Kidney tubule cell (primary cell): ENCODE measurements at regions not wholly inside any gene's neighbourhood (a gene's known extent, or its start where the extent isn't known, plus 50 kb on each side); places are given as distances from the start of the nearest gene placed in this dataset.

ENCODE experiments used
- DNase-seq: peaks from one replicate; pipeline ENCODE4 v3.0.0-alpha.2; 2018; ENCODE audit warnings: low spot score

DNA sequence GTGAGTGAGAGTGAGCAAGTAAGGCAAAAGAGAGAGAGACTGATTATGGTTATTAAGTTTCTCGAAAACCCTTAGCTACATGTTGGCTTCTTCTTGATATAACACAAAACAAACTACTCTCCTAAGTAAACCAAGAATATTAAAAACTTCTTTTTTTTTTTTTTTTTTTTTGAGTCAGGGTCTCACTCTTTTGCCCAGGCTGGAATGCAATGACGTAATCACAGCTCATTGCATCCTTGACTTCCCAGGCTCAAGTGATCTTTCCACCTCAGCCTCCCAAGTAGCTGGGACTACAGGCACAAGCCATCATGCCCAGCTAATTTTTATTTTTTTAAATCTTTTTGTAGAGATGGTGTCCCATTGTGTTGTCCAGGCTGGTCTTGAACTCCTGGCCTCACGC, 102.2 kb upstream of the IL6 start:
- DNase-seq = no peak

DNA sequence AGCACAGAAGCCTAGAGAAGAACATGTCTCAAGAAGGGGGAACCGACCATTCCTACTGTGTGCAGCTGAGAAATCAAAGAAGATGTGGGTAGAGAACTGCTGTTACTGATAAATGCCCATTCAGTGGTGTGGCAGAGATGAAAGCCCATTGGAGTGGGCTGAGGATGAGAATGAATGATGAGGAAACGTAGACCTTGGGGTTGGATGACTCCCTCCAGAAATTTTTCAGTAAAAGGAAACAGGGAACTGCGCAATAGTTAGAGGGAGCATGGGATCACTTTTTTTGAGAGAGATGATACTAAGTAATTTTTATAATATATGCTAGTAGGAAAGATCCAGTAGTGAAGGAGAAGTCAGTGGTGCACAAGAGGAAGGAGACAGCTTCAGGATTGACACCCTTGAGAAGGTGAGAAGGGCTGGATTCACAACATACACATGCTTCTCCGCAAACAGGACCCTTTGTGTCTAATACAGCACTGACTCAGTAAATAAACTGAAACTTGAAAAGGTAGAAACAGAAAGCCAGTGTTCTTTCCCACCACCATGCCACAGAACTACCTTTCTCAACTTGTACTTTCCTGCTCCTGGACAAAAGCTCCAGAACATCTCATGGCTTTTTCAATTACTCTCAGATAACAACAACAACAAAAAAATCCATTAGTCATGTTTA, 104.7 kb upstream of the IL6 start:
- no peak for DNase-seq

DNA sequence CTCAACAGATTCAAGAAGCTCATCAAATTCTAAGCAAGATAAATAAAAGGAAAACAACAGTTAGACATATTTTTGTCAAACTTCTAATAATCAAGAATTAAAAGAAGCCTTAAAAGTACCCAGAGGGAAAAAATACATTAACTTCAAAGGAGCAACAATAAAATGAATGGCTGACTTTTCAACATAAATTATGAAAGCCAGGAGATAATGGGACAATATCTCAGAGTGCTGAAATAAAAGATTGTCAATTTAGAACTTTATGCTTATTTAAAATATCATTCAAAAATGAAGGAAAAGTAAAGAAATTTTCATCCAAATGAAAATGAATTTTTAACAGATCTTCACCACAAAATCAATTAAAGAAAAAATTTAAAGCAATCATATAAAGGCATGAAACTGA, 108.5 kb upstream of the IL6 start:
- no peak for DNase-seq

DNA sequence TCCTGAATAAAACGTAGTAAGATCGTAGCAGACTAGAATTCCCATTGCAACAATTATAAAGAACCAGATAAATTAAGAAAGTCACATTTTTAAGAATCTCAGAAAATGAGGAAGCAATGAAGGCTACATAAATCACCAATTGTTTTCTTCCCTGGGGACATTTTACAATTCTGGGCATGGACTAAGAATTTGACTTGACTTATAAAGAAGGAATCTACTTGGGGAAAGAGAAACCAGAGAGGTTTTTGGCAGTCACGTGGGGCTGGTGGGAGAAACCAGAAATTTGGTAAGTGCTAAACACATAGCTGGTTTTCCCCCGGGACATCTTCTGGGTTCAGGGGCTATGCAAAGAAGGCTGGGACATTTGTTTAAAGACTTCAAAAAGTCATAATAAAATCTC, 109.8 kb upstream of the IL6 start:
- no peak for DNase-seq

DNA sequence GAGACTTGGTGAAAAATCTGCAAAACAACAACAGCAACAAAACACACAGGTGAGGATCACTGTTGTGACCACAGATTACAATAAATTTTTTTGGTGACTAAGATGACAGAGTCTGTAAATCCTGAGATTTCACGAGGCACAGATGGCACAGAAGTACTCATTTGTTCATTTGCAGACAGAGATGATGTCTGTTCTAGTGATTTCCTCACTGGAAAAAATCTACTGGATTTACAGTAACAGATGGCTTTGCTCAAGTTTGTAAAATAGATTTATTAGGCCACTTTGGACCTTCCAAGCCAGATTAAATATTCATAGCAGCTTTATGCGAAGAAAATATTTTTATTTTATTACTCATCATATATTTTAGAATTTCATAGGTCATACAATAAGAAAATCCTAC, 113.5 kb upstream of the IL6 start:
- no peak for DNase-seq

DNA sequence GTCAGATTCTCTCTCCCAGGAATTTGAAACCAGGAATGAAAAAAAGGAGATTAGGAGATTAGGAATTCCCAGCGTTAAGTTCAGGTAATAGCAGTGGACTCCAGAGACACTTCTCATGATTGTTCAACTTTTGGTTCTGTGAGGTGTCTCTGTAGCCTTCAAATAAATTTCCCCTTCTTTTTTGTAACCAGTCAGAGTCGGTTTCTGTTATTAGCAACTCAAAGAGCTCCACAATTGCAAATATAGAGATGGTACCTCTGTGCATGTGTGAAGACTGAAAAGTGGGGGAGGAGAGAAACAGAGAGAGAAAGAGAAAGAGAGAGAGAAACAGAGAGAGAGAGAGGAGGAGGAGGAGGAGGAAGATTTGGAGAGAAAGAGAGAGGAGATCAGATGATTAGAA, 112.8 kb upstream of the STEAP1B start:
- no peak for DNase-seq

DNA sequence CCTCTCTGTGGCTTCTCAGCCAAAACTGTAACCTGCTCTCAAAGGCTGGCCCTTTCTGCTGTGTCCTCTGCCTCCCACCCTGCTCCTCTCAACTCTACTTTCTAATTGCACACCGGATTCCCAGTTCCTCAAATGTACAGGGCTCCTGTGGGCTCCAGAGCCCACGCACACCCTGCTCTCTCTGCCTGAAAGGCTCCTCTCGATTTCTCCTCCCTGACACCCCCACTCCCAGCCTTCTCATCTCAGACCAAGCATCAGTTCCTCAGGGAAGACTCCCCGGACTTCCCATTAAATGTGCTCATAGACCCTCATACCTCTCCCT, 111.7 kb upstream of the STEAP1B start:
- no peak for DNase-seq

DNA sequence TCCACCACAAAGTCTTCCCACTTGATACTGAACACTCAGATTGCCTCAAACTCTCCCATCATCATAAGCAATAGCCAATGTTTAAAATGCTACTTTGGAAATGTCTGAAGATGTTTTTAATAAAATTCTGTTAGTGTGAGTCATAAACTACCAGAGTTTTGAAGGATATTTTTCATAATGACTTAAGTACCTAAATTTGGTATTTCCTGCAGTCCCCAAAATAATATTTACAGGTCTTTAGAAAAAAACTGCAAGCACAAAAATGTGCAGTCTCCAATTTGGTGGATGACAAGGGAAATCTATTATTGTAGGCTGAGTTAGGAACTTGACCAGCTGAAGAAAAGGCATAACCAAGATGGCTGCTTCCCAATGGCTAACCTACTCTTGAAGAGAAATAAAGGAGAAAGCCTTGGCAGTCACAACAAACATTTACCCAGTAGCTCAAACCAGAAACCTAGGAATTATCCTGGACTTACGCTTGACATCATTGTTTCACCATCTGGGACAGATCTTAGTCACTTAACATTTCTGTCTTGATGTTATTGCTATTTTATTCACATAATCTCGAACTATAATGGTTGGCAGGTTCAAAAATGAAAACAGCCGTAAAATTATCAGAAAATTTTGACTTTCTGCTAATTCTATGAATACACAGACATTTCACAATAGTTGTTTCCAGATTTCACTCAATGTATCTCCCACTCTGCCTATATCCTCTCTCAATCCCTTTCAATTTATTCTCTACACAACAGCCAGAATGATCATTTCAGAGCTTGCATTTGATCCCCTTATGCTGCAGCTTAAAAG, 111.2 kb upstream of the STEAP1B start:
- no peak for DNase-seq

DNA sequence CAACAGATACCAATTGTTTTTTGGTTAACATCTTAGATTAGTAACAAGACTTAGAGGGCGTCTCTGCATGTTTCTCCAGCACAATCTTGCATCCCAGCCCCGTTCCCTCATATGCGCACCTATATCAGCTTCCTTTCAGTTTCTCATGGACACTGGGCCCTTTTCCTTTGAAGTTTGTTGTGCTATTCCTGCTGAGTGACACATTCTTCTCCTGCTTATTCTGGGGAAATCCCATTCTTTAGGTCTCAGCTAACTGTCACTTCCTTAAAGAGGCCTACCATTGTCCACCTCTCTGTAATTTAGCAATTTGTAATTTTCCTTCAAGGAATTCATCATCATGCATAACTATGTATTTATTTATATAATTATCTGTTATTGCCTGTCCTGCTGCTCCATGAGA, 110.3 kb upstream of the STEAP1B start:
- DNase-seq = peak; percentile 65

DNA sequence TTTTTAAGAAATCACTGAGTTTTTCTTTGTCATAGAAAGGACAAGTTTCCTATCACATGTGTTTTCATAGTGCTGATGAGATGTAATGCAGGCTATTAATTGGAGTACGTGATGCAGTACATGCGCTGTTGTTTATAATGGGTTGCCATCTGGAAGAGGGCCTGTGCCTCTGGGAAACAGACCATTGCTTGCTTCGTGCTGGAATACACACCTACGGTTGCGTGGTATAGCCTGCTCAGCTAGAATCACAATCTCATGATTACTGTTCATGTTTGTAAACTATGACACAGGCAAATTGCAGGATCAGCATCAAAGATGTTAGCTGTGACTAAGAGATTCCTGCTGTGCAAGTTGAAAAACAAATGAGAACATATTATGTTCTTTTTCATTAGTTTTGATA, 107.2 kb upstream of the STEAP1B start:
- DNase-seq = no peak

DNA sequence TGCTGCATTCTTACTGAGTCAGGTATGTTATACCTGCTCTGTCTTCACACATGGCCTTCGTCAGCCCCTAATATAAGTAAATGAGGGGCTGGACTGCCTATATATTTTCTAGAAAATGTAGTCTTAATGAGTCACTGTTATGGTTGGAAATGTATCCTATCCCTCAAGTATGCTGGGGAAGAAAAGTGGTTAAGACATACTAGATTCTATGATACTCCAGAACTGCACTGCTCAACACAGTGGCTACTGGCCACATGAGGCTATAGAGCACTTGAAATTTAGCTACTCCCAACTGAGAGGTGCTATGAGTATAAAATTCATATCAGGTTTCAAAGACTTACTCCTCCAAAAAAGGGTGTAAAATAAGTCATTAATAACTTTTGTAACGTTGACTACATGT, 104.3 kb upstream of the STEAP1B start:
- no peak for DNase-seq

DNA sequence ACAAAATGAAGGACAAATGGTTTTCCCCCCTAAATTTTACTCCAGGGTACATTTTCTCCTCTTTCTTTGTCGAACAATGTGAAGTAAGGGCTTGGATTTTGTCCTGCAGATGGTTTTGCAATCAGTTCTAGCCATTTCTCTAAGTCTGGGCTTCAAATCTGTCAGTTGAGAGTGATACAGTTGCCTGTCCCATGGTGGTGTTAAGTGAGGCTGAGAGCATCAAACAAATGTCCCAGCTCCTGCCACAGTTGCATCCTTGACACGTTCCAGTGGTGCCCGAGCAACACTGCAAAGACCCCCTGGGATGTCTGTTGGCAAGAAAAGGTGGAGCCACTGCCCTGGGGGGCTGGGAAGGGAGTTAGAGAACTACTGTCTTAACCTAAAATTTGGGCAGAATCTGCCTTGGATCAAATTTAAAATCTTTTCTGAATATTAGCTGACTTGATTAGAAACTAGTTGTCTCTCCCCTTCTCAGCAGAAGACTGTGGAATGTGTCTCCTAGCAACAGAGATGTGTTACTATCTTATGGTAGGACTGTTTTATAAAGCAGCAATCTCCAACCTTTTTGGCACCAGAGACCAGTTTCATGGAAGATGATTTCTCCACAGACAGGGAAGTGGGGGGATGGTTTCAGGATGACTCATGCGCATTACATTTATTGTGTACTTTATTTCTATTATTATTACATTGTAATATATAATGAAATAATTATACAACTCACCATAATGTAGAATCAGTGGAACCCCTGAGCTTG, 102.0 kb upstream of the STEAP1B start:
- peak; percentile 62 for DNase-seq

DNA sequence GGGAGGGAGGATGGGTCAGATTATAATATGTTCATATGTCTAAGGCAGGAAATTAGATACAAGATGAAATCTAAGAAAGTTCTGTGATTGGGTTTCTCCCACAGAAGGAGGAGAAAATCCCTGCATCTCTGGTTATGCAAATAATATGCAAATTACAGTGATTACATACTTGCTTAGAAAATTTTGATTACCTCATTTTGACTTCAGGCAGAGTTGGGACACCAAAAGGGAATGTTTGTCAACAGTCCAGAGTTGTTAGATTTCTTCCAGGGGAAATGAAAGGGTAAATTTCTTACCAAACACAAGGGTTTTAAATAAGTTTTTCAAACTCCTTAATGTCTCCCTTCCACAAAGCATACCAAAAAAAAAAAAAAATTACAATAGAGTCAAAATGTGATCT, 101.4 kb upstream of the STEAP1B start:
- no peak for DNase-seq

DNA sequence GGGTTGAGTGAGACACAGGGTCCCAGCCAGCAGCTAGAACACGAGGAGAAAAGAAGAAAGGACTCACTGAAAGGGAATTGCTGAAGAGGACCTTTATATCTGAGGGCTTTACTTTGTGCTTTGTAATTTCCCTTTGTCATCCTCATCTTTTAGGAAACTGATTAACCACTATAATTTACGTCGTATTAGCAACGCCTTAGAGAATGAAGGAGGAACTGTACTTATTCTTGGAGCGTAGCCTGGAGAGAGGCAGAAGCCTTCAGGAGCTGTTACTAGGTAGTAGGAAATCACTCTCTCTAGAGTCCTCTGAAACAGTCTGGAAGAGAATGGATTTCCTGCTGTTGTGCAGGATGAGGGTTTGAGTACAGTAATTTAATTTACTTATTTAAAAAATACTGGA, 101.0 kb upstream of the STEAP1B start:
- DNase-seq = no peak

DNA sequence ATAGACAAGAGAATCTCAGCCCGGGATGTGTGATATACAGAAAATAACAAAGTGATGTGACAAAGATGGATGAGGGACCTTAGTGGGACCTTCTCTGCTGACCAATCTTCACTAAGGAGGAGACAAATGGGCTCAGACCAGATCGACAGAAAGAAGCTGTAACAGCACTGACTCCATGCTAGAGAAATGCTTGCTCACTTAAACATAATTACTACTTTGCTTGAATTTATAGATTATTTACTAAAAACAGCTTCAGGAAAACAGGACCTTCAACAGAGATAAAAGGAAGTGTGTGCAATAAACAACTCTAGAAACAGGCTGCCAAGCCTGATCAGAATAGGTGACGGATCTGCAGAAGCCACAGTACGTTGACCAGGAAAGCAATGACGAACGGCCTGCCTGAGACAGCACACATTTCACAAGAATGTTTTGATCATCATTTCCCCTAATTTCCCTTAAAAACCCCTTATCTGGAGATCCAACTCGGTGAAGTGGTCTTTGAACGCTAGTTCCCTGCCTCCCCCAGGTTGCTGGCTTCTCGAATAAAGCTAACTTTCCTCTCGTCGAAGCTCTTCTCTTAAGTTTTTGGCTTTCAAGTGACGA, 98.4 kb upstream of the STEAP1B start:
- DNase-seq = no peak

DNA sequence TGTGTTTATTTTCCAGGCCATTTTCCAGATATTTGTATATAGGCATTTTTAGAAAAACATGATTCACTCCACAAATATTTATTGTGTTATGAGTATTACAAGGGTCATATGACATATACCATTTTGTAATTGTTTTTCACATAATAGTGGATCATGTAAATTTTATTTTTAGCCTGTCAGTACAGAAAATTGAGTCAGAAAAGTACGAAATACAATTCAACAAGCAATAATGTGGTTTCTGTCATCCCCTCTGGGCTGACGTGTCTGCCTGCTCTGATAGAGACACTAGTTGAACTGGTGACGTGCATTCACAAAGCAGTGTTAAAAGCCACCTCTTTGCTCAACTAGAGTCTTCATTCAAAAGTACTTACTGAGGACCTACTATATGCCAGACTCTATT, 97.9 kb upstream of the STEAP1B start:
- DNase-seq = no peak

DNA sequence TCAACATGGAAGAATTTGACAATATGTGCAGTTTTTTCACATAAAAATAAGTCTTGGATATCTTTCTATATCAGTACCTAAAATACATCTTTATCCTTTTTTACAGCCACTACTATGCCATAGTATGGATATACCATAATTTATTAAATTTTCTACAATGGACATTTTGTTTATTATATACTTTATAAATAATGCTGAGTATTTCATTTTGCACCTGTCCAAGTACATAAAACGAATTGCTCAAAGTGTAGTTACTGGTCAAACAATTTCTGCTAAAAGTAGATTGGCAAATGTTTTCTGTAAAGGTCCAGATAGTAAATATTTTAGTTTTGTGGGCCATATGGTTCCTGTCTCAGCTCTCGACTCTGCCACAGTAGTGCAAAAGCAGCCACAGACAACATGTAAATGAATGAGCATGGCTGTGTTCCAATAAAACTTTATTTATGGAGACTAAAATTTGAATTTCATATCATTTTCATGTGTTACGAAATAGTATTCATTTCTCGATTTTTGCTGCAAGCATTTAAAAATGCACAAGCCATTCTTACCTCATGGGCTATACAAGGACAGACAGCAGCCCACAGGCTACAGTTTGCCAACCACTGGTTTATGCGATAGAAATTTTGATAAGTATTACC, 96.9 kb upstream of the STEAP1B start:
- no peak for DNase-seq

DNA sequence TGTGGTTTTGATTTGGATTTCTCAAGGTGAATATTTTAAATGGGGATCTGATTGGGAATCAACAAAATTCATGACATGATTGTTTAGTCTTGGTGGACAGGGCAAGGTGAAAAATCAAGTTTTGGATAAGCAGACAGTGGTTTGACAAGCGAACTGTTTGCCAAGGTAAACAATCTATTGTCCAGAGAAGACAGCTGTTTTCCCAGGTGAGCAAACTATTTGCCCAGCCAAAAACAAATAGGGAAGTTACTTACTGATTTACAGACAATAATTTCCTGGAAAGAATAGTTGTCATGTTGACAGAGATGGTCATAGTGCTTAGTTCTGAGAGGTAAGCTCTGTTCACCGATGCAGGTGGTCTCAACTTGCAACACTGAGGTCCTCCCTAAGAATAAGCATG, 94.0 kb upstream of the STEAP1B start:
- DNase-seq = no peak

DNA sequence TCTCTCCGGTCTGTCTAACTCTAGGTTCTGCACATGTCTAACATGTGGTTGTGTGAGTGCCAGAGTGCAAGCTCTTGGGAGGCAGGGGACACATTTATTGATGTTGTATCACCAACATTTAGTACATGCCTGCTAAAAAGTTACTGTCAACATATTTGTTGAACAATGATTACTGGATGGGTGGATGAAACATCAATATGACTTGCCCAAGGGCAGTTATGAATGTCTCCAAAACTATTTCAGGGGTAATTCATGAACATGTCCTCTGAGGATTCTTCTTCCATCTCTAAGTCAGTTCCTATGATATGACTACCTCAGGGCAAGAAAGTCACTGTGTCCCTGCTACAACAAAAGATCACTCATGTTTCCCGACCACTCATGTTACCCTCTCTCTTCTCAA, 91.3 kb upstream of the STEAP1B start:
- DNase-seq = no peak

DNA sequence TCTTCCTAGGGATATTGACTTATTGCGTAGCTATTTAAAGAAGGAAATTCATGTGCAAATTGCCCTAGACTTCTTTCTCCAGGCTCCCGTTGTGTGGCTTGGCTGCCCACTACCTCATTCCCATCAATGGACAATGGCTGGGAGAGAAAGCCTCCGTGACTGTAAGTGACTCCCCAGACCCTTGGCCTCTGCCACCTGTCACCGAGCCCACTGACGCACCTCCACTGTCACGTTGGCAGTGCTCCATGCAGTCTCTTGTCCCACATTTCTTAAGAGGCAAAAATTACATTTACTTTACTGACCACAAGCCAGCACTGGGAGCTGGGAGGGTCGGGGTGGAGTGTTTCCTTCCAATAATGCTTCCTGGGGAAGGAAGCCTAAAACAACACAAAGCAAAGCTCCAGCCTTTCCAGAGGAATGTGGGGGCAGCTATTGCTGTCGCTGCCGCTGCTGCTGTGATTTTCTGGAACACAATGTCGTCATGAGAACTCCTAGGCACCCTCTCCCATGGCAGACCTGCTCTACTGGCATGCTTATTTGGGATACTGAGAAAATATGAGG, 89.7 kb upstream of the STEAP1B start:
- DNase-seq = peak; percentile 41

DNA sequence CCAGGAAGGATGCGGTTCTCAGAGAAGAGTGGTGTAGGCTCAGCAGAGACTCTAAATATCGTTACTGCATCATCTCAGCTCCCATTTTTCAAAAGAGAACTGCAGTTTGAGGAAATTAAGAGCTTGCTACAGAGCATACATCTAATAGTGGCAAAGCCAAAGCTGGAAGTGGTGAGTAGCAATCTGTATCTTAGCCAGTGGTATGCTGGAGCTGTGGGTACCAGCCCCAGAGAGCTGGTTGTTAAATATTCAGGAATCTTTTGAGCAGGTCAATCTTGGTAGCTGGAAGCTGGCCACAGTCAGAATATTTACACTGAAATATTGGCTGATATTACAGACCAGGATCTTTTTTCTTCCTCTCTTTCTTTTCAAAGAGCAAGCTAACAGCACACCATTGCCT, 88.4 kb upstream of the STEAP1B start:
- no peak for DNase-seq

DNA sequence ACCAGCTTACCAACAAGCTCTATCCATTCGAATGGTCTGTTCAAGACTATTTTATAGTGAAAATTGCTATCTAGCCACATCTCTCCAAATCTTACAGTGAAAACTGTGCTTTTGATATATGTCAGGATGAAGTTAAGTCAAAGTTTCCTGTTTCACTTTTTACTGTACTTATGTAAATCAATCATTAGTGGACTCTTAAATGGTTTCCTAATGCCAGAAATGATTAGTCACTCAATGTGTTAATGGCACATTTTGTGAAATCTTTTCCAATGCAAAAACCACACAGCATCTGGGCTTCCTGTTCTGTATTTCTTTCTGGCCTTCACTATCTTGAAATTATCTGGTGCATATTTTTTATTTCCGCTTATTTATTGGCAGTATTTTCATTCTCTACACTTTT, 87.3 kb upstream of the STEAP1B start:
- peak; percentile 69 for DNase-seq
